ENCODE measurements at regions not wholly inside any gene's neighbourhood (a gene's known extent, or its start where the extent isn't known, plus 50 kb on each side); places are given as distances from the start of the nearest gene placed in this dataset.
A peak's percentile ranks its signal among the peaks of the same experiment; 100 is the strongest.

GRCh38 chr13:39100996-39101738 is 62.9 kb downstream of the NHLRC3 start:
- Histone ChIP-seq H3K4me3 (no peak overlapping the region), H3K27ac (no peak overlapping the region), H3K27me3 (no peaks in the 10 kb centered on the region), H3K4me1 (no peaks in the 10 kb centered on the region), H3K36me3 (no peaks in the 10 kb centered on the region), H3K9me3 (no peaks in the 10 kb centered on the region)
- TF ChIP-seq CTCF (IDR thresholded peaks at IDR 0.05), result no peak
- no peak for ATAC-seq
- 68 to 78% methylated on average over 5 of the region's 5 CpGs for WGBS, 2 donors
- no peak for DNase-seq
- no peak for FAIRE-seq
- intact Hi-C loops (cut with DNase I), result no loop called here

- Histone ChIP-seq H3K27me3 (no peaks in the 10 kb centered on the region), H3K4me3 (no peak overlapping the region), H3K27ac (no peak overlapping the region), H3K36me3 (no peaks in the 10 kb centered on the region), H3K9me3 (no peaks in the 10 kb centered on the region), H3K4me1 (no peaks in the 10 kb centered on the region)
- FAIRE-seq, result no peak
- TF ChIP-seq CTCF (IDR thresholded peaks at IDR 0.05), result no peak
- DNase-seq, result no peak
- ATAC-seq, result no peak
- intact Hi-C loops (cut with DNase I), result no loop called here
- 64 to 65% methylated on average over 6 of the region's 6 CpGs for WGBS, 2 donors
Observed at GRCh38 chr13:39102981-39103490, 64.8 kb downstream of the NHLRC3 start.

- ATAC-seq (no peak), FAIRE-seq (no peak), DNase-seq (no peak)
- 22 to 24% methylated on average over 1 of the region's 1 CpG for WGBS, 2 donors
- intact Hi-C loops (cut with DNase I), result no loop called here
- Histone ChIP-seq H3K36me3 (no peaks in the 10 kb centered on the region), H3K9me3 (no peaks in the 10 kb centered on the region), H3K27me3 (peaks cover 0 to 3% (median 0%) of the 10 kb centered on the region in 4 donors), H3K27ac (no peak overlapping the region), H3K4me1 (no peaks in the 10 kb centered on the region), H3K4me3 (no peak overlapping the region)
- no peak for TF ChIP-seq CTCF (IDR thresholded peaks at IDR 0.05)
Observed at GRCh38 chr13:39105110-39105509, 66.9 kb downstream of the NHLRC3 start.

GRCh38 chr13:39106216-39107005 is 68.2 kb downstream of the NHLRC3 start:
- Histone ChIP-seq H3K4me1 (no peaks in the 10 kb centered on the region), H3K4me3 (no peak overlapping the region), H3K36me3 (no peaks in the 10 kb centered on the region), H3K27me3 (peaks cover 0 to 3% (median 0%) of the 10 kb centered on the region in 4 donors), H3K9me3 (no peaks in the 10 kb centered on the region), H3K27ac (no peak overlapping the region)
- DNase-seq (peak in 1 of 6 donors; percentile 25), FAIRE-seq (no peak), ATAC-seq (no peak)
- no peak for TF ChIP-seq CTCF (IDR thresholded peaks at IDR 0.05)
- intact Hi-C loops (cut with DNase I), result no loop called here
- 54 to 57% methylated on average over 8 of the region's 8 CpGs for WGBS, 2 donors

All from pancreas (tissue), 10 donors.